HCT116 (cell line): ENCODE measurements at regions not wholly inside any gene's neighbourhood (a gene's known extent, or its start where the extent isn't known, plus 50 kb on each side); places are given as distances from the start of the nearest gene placed in this dataset.

ENCODE experiments used
- ATAC-seq: fragments of 200-7000 bp; cut with Tn5 transposase; 2 replicates; pipeline ENCODE4 v1.9.1; 2020; ENCODE audit warnings: mild to moderate bottlenecking, moderate library complexity
- BruUV-seq: library from RNA; stranded (reverse); fragments of 400-500 nt; replicated peaks from 2 replicates; lab custom pipeline; 2021; lab: Mats Ljungman, UMichigan
- CTCF ChIA-PET: fragments of 300-600 bp; sonication (Branson Sonifier 250); formaldehyde crosslinking; loops from one replicate; lab custom pipeline; 2021; ENCODE audit warnings: antibody characterized with exemption; lab: Charles Lee
- POLR2A ChIA-PET: fragments of 300-600, 350-600 bp; sonication (Branson Sonifier 250); formaldehyde crosslinking; loops from one replicate; lab custom pipeline; 2021; ENCODE audit warnings: antibody characterized with exemption; lab: Charles Lee
- RAD21 ChIA-PET, 2 experiments: fragments of 300-600 bp; sonication (Branson Sonifier 250); formaldehyde crosslinking; loops; one replicate each; lab custom pipeline; 2023; ENCODE audit warnings: low total read pairs in 2 of 2; ENCODE audit not compliant: uncharacterized antibody in 2 of 2, unreplicated experiment in 2 of 2, low non-redundant PET in 1 of 2; lab: Charles Lee
- DNase-seq: peaks from one replicate; pipeline ENCODE4 v3.0.0-alpha.2; 2010; ENCODE audit warnings: low read depth, low spot score
- H2AFZ ChIP-seq: fragments of 200-600 bp; shearing (Covaris generic), sonication (generic); 2 replicates; pipeline ENCODE4 v1.6.1; 2017; ENCODE audit warnings: low read depth, mixed run types, mixed read lengths, antibody characterized with exemption, low read length; ENCODE audit not compliant: poor library complexity, severe bottlenecking
- H3K27ac ChIP-seq: 2 replicates; pipeline ENCODE4 v1.5.1; 2012; ENCODE audit warnings: low read depth, low read length
- H3K27me3 ChIP-seq: fragments of 200-600 bp; sonication (generic); 2 replicates; pipeline ENCODE4 v1.6.1; 2016; ENCODE audit warnings: mixed run types, low read length, mixed read lengths; ENCODE audit not compliant: insufficient read depth
- H3K36me3 ChIP-seq, 2 experiments: fragments of 200-500 bp in 1 of 2; fragments of 200-600 bp in 1 of 2; sonication (Bioruptor generic) in 1 of 2; sonication (generic) in 1 of 2; 2 replicates each; pipeline versions ENCODE4 v1.5.1 to v1.6.1; 2014 to 2016; ENCODE audit warnings: low read length in 2 of 2, inconsistent platforms in 1 of 2, mixed read lengths in 1 of 2, mixed run types in 1 of 2; ENCODE audit not compliant: insufficient read depth in 2 of 2, control insufficient read depth in 1 of 2
- H3K4me1 ChIP-seq, 2 experiments: fragments of 200-600 bp in 1 of 2; sonication (generic) in 1 of 2; 2 replicates each; pipeline versions ENCODE4 v1.5.1 to v1.6.1; 2012 to 2017; ENCODE audit warnings: low read length in 2 of 2, inconsistent platforms in 1 of 2, mild to moderate bottlenecking in 1 of 2, mixed read lengths in 1 of 2, mixed run types in 1 of 2, moderate library complexity in 1 of 2; ENCODE audit not compliant: insufficient read depth in 2 of 2, control insufficient read depth in 1 of 2
- H3K4me2 ChIP-seq: fragments of 200-600 bp; sonication (generic); 2 replicates; pipeline ENCODE4 v1.6.1; 2017; ENCODE audit warnings: mixed run types, low read length, mixed read lengths
- H3K4me3 ChIP-seq, 2 experiments: fragments of 200-600 bp in 1 of 2; sonication (generic) in 1 of 2; replicated peaks in 1 of 2; 2 replicates each; pipeline ENCODE4 v1.5.1; 2011 to 2016; ENCODE audit warnings: low read length in 2 of 2, control low read depth in 1 of 2, low read depth in 1 of 2, mild to moderate bottlenecking in 1 of 2, mixed read lengths in 1 of 2, mixed run types in 1 of 2
- H3K79me2 ChIP-seq: fragments of 200-600 bp; sonication (generic); 2 replicates; pipeline ENCODE4 v1.6.1; 2017; ENCODE audit warnings: mild to moderate bottlenecking, mixed run types, low read length, moderate library complexity, mixed read lengths; ENCODE audit not compliant: insufficient read depth
- H3K9ac ChIP-seq: fragments of 200-600 bp; sonication (generic); 2 replicates; pipeline ENCODE4 v1.6.1; 2016; ENCODE audit warnings: low read length, mixed read lengths
- H3K9me2 ChIP-seq: fragments of 200-600 bp; sonication (generic), shearing (Covaris generic); 2 replicates; pipeline ENCODE4 v1.6.1; 2017; ENCODE audit warnings: mixed run types, mild to moderate bottlenecking, moderate library complexity; ENCODE audit not compliant: insufficient read depth
- H3K9me3 ChIP-seq, 2 experiments: fragments of 200-500 bp in 1 of 2; fragments of 200-600 bp in 1 of 2; sonication (Bioruptor generic) in 1 of 2; sonication (generic) in 1 of 2; 2 replicates each; pipeline ENCODE4 v1.6.1; 2014 to 2017; ENCODE audit warnings: low read length in 2 of 2, mixed read lengths in 2 of 2, inconsistent platforms in 1 of 2, low read depth in 1 of 2, mild to moderate bottlenecking in 1 of 2, mixed run types in 1 of 2, moderate library complexity in 1 of 2; ENCODE audit not compliant: control insufficient read depth in 1 of 2, insufficient read depth in 1 of 2
- H4K20me1 ChIP-seq: fragments of 200-600 bp; sonication (generic), shearing (Covaris generic); 2 replicates; pipeline ENCODE4 v1.6.1; 2017; ENCODE audit warnings: mixed run types, mild to moderate bottlenecking, moderate library complexity; ENCODE audit not compliant: insufficient read depth
- ATF3 ChIP-seq: IDR thresholded peaks from 2 replicates; pipeline ENCODE4 v1.6.1; 2012
- CBX3 ChIP-seq: IDR thresholded peaks from 2 replicates; pipeline ENCODE4 v1.6.1; 2012; ENCODE audit warnings: low read depth
- CEBPB ChIP-seq: IDR thresholded peaks from 2 replicates; pipeline ENCODE4 v1.6.1; 2012; ENCODE audit warnings: low read depth
- CTCF ChIP-seq, 3 experiments: fragments of 200-600 bp in 1 of 3; sonication (generic) in 1 of 3; IDR thresholded peaks in 2 of 3; conservative IDR thresholded peaks in 1 of 3; 2 replicates each; pipeline ENCODE4 v1.5.1; 2012 to 2017; ENCODE audit warnings: low read depth in 2 of 3, low read length in 2 of 3, antibody characterized with exemption in 1 of 3, borderline replicate concordance in 1 of 3, control low read depth in 1 of 3, mild to moderate bottlenecking in 1 of 3, mixed read lengths in 1 of 3, mixed run types in 1 of 3, moderate library complexity in 1 of 3; ENCODE audit not compliant: insufficient read depth in 1 of 3
- EGR1 ChIP-seq: IDR thresholded peaks from 2 replicates; pipeline ENCODE4 v1.6.1; 2012; ENCODE audit warnings: low read depth
- ELF1 ChIP-seq: IDR thresholded peaks from 2 replicates; pipeline ENCODE4 v1.6.1; 2012; ENCODE audit warnings: low read depth, borderline replicate concordance
- EZH2 ChIP-seq: fragments of 200-600 bp; sonication (generic); IDR thresholded peaks from 2 replicates; pipeline ENCODE4 v1.6.1; 2017; ENCODE audit warnings: antibody characterized with exemption, mixed run types
- EZH2phosphoT487 ChIP-seq: fragments of 200-600 bp; IDR thresholded peaks from 2 replicates; pipeline ENCODE4 v1.6.1; 2018; ENCODE audit warnings: antibody characterized with exemption, borderline replicate concordance
- MAX ChIP-seq: IDR thresholded peaks from 2 replicates; pipeline ENCODE4 v1.6.1; 2012
- POLR2A ChIP-seq: IDR thresholded peaks from 2 replicates; pipeline ENCODE4 v1.7.0; 2011; ENCODE audit warnings: borderline replicate concordance; ENCODE audit not compliant: insufficient read depth, insufficient read length; ENCODE audit errors: extremely low read depth
- RAD21 ChIP-seq: IDR thresholded peaks from 2 replicates; pipeline ENCODE4 v1.6.1; 2012; ENCODE audit warnings: low read depth, mild to moderate bottlenecking
- SP1 ChIP-seq: IDR thresholded peaks from 2 replicates; pipeline ENCODE4 v1.6.1; 2012; ENCODE audit warnings: low read depth
- TCF7L2 ChIP-seq: IDR thresholded peaks from 2 replicates; pipeline ENCODE4 v1.7.0; 2011; ENCODE audit warnings: borderline replicate concordance, inconsistent platforms; ENCODE audit not compliant: insufficient read depth, insufficient read length; ENCODE audit errors: extremely low read depth
- YY1 ChIP-seq: IDR thresholded peaks from 2 replicates; pipeline ENCODE4 v1.6.1; 2011; ENCODE audit warnings: low read length, low read depth, moderate library complexity, mild to moderate bottlenecking; ENCODE audit not compliant: insufficient replicate concordance; ENCODE audit errors: extremely low read depth
- ZFX ChIP-seq: fragments of 450-650 bp; IDR thresholded peaks from 2 replicates; pipeline ENCODE4 v1.6.1; 2017
- ZNF274 ChIP-seq: fragments of 200-500 bp; sonication (Bioruptor generic); IDR thresholded peaks from 2 replicates; pipeline ENCODE4 v1.6.1; 2014; ENCODE audit warnings: mild to moderate bottlenecking, low read depth, low read length, inconsistent platforms
- intact Hi-C: fragments of 100-400 bp; cut with micrococcal nuclease; formaldehyde crosslinking; loops from 2 replicates; pipeline ENCODE4 v1.10.0; 2022

- no peak overlapping the region for H2AFZ ChIP-seq
- H3K27ac ChIP-seq = no peak overlapping the region
- no peak overlapping the region for H3K9ac ChIP-seq
- no peaks in the 10 kb centered on the region; the same call in 1 of the 2 replicates for H4K20me1 ChIP-seq
- no peak for DNase-seq
- H3K4me3 ChIP-seq = no peak overlapping the region
- RAD21 ChIA-PET = no interaction called here
- intact Hi-C loops = no loop called here
- no peak overlapping the region for H3K4me2 ChIP-seq
- H3K4me1 ChIP-seq = no peaks in the 10 kb centered on the region
- BruUV-seq = no TSS peak
- peaks cover 56% of the 10 kb centered on the region for H3K27me3 ChIP-seq
- H3K9me2 ChIP-seq = no peaks in the 10 kb centered on the region
- H3K9me3 ChIP-seq = no peaks in the 10 kb centered on the region
- no peak for TF ChIP-seq TCF7L2
- no peak for TF ChIP-seq RAD21
- TF ChIP-seq SP1 = no peak
- no peak for TF ChIP-seq EZH2
- no peak for TF ChIP-seq ATF3
- TF ChIP-seq POLR2A = no peak
- TF ChIP-seq EGR1 = no peak
- TF ChIP-seq YY1 = no peak
- no peak for TF ChIP-seq ELF1
- no peak for TF ChIP-seq ZNF274
- H3K36me3 ChIP-seq = no peaks in the 10 kb centered on the region
- CTCF ChIA-PET = no interaction called here
- no peaks in the 10 kb centered on the region for H3K79me2 ChIP-seq
- ATAC-seq = no peak
- POLR2A ChIA-PET = no interaction called here
These were observed 353.9 kb upstream of the ROPN1 start for GRCh38 chr3:124345845-124346244.

- no peak for DNase-seq
- ChIA-PET CTCF (no interaction called here), POLR2A (no interaction called here), RAD21 (no interaction called here)
- no peak overlapping the region for H2AFZ ChIP-seq
- H3K9me3 ChIP-seq = no peaks in the 10 kb centered on the region
- no peaks in the 10 kb centered on the region for H3K9me2 ChIP-seq
- peaks cover 56% of the 10 kb centered on the region for H3K27me3 ChIP-seq
- H3K4me2 ChIP-seq = no peak overlapping the region
- H3K27ac ChIP-seq = no peak overlapping the region
- ATAC-seq = no peak
- no peak overlapping the region for H3K4me3 ChIP-seq
- H3K4me1 ChIP-seq = no peaks in the 10 kb centered on the region
- no peaks in the 10 kb centered on the region; the same call in 1 of the 2 replicates for H4K20me1 ChIP-seq
- H3K9ac ChIP-seq = no peak overlapping the region
- H3K79me2 ChIP-seq = no peaks in the 10 kb centered on the region
- intact Hi-C loops = no loop called here
- BruUV-seq = no TSS peak
- H3K36me3 ChIP-seq = no peaks in the 10 kb centered on the region
- TF ChIP-seq RAD21 (no peak), CEBPB (no peak), EZH2phosphoT487 (no peak), POLR2A (no peak), CTCF (IDR thresholded peaks at IDR 0.05 in 2 of 3, conservative IDR thresholded peaks at IDR 0.05 in 1 of 3; ENCODE audit: borderline replicate concordance in 1 of 3, insufficient read depth in 1 of 3, low read depth in 2 of 3, low read length in 2 of 3) (no peak), ATF3 (no peak), ZFX (no peak), MAX (no peak), CBX3 (no peak), ELF1 (no peak)
These were observed 354.6 kb upstream of the ROPN1 start for GRCh38 chr3:124346487-124346886.
